GM21717 (cell line): ENCODE measurements at regions not wholly inside any gene's neighbourhood (a gene's known extent, or its start where the extent isn't known, plus 50 kb on each side); places are given as distances from the start of the nearest gene placed in this dataset.
"Not testable (repeated sequence)": the region's sequence is repeated elsewhere in the genome, so short reads cannot be mapped to it uniquely, and the experiment has no call there.

ENCODE experiments used
- ATAC-seq: cut with Tn5 transposase; IDR thresholded peaks from one replicate; pipeline ENCODE4 v1.9.1; 2021; ENCODE audit warnings: mild to moderate bottlenecking, moderate library complexity; ENCODE audit not compliant: unreplicated experiment

- ATAC-seq, result no peak
Measured at GRCh38 chr4:36587909-36588472, 306.6 kb downstream of the DTHD1 start.

- ATAC-seq, result no peak
Measured at GRCh38 chr4:36590343-36590742, 308.9 kb downstream of the DTHD1 start.

DNA sequence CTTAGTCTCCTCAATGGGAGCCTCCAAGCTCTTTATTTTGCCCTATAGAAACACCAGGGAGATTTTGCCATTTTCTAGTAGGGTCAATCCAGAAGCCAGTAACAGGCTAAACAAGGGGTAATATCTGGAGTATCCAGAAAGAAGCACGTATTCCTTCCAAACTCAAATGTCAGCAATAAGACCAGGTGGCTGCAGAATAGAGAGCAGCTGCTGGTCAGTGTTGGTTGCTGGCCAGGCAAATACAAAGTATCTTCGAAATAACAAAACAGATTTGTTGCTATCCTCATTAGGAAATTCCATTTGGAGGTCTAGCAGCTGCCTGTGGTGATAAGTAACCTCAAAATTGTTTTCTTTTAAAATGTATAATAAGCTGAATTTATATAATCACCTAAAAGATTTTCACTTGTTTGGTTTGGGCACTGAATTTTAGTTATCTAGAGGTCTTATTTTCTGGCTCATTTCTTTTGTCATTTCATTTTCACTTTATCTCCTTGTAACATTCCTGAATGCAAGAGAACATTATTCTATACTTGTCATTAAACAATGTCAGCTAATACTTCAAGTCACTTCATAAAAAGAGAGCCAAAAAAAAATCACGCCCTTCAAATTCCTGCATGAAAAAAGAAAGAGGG is 320.6 kb downstream of the DTHD1 start:
- ATAC-seq, result no peak

GRCh38 chr4:36609661-36610060 is 328.2 kb downstream of the DTHD1 start:
- ATAC-seq, result peak; percentile 78

- ATAC-seq, result no peak
Measured at GRCh38 chr4:36610628-36611027, 329.2 kb downstream of the DTHD1 start.

- not testable (repeated sequence) for ATAC-seq
Measured at GRCh38 chr4:36613142-36613541, 331.7 kb downstream of the DTHD1 start.

DNA sequence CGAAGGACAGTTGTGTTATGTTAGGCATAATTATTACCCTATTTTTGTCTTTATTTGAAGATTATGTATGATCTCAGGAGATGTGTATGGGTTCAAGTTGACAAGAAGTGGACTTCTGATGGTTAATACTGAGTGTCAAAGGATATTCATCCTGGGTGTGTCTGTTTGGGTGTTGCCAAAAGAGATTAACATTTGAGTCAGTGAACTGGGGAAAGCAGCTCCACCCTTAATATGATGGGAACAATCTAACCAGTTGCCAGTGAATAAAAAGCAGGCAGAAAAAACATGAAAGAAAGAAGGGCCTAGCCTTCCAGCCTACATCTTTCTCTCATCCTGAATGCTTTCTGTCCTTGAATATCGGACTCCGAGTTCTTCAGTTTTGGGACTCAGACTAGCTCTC is 332.6 kb downstream of the DTHD1 start:
- no peak for ATAC-seq

GRCh38 chr4:36618102-36618501 is 336.7 kb downstream of the DTHD1 start:
- ATAC-seq, result no peak

GRCh38 chr4:36624030-36624429 is 342.6 kb downstream of the DTHD1 start:
- no peak for ATAC-seq

- ATAC-seq, result no peak
Measured at GRCh38 chr4:36638273-36638811, 356.9 kb downstream of the DTHD1 start.

GRCh38 chr4:36640876-36641275 is 359.5 kb downstream of the DTHD1 start:
- ATAC-seq, result no peak

DNA sequence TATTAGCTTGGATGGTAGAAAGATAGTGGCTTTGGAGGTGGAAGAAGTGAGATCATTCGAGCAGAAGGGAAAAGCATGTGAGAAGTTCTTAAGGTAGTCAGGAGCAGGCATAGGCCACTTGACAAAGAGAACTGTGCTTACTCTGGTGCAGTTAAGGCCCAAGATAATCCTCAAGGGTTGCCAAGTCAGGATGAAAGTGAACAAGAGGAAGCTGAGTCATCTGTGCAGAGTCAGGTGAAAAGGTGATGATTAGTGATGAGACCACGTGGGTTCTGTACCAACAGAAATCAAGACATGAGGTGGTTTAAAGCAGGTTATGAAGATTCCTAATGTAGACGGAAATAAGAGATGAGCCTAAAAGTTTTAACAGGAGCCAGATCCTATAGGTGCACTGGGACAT is 369.8 kb downstream of the DTHD1 start:
- peak; percentile 98 for ATAC-seq

- ATAC-seq, result no peak
Measured at GRCh38 chr4:36652857-36653256, 371.4 kb downstream of the DTHD1 start.

DNA sequence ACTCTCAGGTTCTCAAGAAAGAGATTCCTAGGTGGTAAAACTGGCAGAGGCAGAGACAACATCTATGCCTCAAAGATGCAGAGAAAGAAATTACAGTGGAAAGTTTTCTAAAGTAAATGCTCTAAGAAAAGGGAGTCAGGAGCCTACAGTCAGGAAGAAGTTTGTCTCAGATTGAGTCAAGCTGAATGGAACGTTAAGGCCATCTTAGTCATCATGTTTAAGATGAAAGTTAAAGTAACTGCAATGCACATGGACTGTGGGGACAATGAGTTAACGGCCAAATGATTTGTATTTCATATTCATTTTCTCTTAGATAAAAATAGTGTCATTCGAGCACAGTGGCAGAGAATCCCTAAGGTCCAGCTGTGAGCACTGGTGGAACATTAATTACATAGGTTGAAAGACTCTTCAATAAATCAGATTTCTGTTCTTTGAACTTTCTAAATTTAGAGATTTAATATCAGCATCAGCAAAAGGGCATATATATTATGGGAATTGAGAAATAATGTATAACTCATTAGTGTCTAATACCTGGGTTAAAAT is 384.6 kb downstream of the DTHD1 start:
- no peak for ATAC-seq

GRCh38 chr4:36675436-36675835 is 394.0 kb downstream of the DTHD1 start:
- ATAC-seq, result no peak

GRCh38 chr4:36676139-36677050 is 395.0 kb downstream of the DTHD1 start:
- ATAC-seq, result no peak

DNA sequence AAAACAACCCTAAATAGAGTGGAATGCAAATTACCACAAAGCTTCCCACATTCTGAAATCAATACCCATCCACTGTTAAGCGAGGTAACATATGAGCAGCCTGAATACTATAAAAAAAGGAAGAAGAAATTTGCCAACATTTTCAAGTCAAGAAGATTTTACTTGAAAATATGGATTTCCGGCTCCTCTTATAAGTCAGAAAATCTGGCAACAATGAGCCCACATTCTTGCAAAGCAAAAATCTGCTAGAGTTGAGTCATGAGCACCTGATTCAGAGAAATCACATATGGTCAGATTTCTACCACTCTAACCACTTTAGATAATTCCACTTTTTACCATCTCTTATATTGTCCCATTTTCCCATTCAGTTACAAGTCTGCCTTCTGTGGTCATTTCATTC is 395.7 kb downstream of the DTHD1 start:
- no peak for ATAC-seq

DNA sequence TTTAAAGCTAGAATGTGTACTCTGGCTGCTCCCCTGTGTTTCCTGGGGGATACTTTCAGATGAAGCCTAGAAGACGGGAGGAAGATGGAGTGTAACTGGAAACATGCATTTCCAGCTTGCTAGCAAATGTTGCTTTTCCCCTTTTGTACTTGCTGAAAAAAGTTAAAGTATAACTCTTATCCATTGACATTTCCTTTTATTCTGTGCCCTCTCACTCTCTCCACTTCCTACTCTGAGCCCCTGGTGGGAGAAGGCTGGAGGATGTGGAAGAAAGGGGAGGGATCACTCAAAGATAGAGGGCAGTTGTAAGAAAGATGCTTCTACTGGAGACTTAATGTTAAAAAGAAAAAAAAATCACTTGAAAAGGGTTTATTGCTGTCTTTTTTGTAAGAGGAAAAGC is 396.5 kb downstream of the DTHD1 start:
- ATAC-seq, result no peak

GRCh38 chr4:36687681-36688080 is 406.3 kb downstream of the DTHD1 start:
- ATAC-seq, result no peak

- ATAC-seq, result no peak
Measured at GRCh38 chr4:36692586-36692985, 411.2 kb downstream of the DTHD1 start.

DNA sequence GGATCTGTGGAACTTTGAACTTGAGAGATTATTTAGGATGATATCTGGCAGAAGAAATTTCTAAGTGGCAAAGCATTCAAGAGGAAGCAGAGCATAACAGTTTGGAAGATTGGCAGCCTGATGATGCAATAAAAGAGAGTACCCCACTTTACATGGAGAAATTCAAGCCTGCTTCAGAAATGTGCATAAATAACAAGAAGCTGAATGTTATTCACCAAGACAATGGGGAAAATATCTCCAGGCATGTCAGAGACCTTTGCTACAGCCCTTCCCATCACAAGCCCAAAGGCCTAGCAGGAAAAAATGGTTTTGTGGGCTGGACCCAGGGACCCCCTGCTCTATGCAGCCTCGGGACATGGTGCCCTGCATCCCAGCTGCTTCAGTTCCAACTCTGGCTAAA is 420.8 kb downstream of the DTHD1 start:
- no peak for ATAC-seq
